Left lung (tissue), 4 donors: ENCODE measurements at regions not wholly inside any gene's neighbourhood (a gene's known extent, or its start where the extent isn't known, plus 50 kb on each side); places are given as distances from the start of the nearest gene placed in this dataset.

Source experiments
- ATAC-seq: fragments of 200-7000 bp; cut with Tn5 transposase; one replicate; pipeline ENCODE4 v1.9.1; 2020; ENCODE audit warnings: moderate library complexity
- DNase-seq, 4 donors: peaks; one replicate each; pipeline ENCODE4 v3.0.0-alpha.2; 2013 to 2020
- H3K27ac ChIP-seq, 2 donors: fragments of 200-600 bp; sonication (generic) in 1 of 2; one replicate each; pipeline versions ENCODE4 v1.5.0 to v1.8.0; 2020 to 2021
- H3K27me3 ChIP-seq, 2 donors: fragments of 200-600 bp; sonication (generic) in 1 of 2; one replicate each; pipeline versions ENCODE4 v1.5.0 to v1.8.0; 2020 to 2021
- H3K36me3 ChIP-seq, 2 donors: fragments of 200-600 bp; sonication (generic) in 1 of 2; one replicate each; pipeline versions ENCODE4 v1.5.0 to v1.8.0; 2020 to 2021
- H3K4me1 ChIP-seq, 2 donors: fragments of 200-600 bp; one replicate each; pipeline ENCODE4 v1.8.0; 2021
- H3K4me3 ChIP-seq, 2 donors: fragments of 200-600 bp; sonication (generic) in 1 of 2; one replicate each; pipeline versions ENCODE4 v1.5.0 to v1.8.0; 2020 to 2021; ENCODE audit warnings: mild to moderate bottlenecking in 1 of 2
- H3K9me3 ChIP-seq, 2 donors: fragments of 200-600 bp; sonication (generic) in 1 of 2; one replicate each; pipeline versions ENCODE4 v1.5.0 to v1.8.0; 2020 to 2021
- CTCF ChIP-seq, 2 donors: fragments of 200-600 bp; sonication (generic) in 1 of 2; IDR thresholded peaks; one replicate each; pipeline versions ENCODE4 v1.5.0 to v1.8.0; 2021; ENCODE audit warnings: antibody characterized with exemption in 2 of 2
- intact Hi-C, 2 donors: fragments of 100-400 bp; cut with DNase I; formaldehyde crosslinking; loops; one replicate each; pipeline versions ENCODE4 v1.11.2 to v1.14.2; 2022
- donor health status: DM: no; HTN: yes; CAD: no.
- donor health status: DM: no; HTN: no; CAD: no.

- H3K27ac ChIP-seq = no peak overlapping the region
- H3K4me3 ChIP-seq = no peak overlapping the region
- TF ChIP-seq CTCF (IDR thresholded peaks at IDR 0.05) = no peak
- ATAC-seq = no peak
- intact Hi-C loops = no loop called here
- H3K4me1 ChIP-seq = no peaks in the 10 kb centered on the region
- H3K9me3 ChIP-seq = peaks cover 0 to 9% of the 10 kb centered on the region in 2 donors
- H3K27me3 ChIP-seq = no peaks in the 10 kb centered on the region
- no peak for DNase-seq
- H3K36me3 ChIP-seq = no peaks in the 10 kb centered on the region
Observed at GRCh38 chr13:87998081-87998480, 326.9 kb downstream of the SLITRK5 start.

GRCh38 chr13:87999240-87999700, 328.1 kb downstream of the SLITRK5 start:
- H3K27me3 ChIP-seq = no peaks in the 10 kb centered on the region
- DNase-seq = no peak
- H3K27ac ChIP-seq = no peak overlapping the region
- intact Hi-C loops = no loop called here
- peaks cover 0 to 9% of the 10 kb centered on the region in 2 donors for H3K9me3 ChIP-seq
- no peaks in the 10 kb centered on the region for H3K36me3 ChIP-seq
- H3K4me1 ChIP-seq = no peaks in the 10 kb centered on the region
- TF ChIP-seq CTCF (IDR thresholded peaks at IDR 0.05) = no peak
- peak; percentile 62 for ATAC-seq
- H3K4me3 ChIP-seq = no peak overlapping the region

- ATAC-seq = peak; percentile 56
Observed at GRCh38 chr13:87999788-88000187, 328.6 kb downstream of the SLITRK5 start.

GRCh38 chr13:88000239-88000638, 329.1 kb downstream of the SLITRK5 start:
- H3K27ac ChIP-seq = no peak overlapping the region
- intact Hi-C loops = no loop called here
- no peak overlapping the region for H3K4me3 ChIP-seq
- H3K9me3 ChIP-seq = peaks cover 0 to 9% of the 10 kb centered on the region in 2 donors
- DNase-seq (no peak), ATAC-seq (no peak)
- no peaks in the 10 kb centered on the region for H3K36me3 ChIP-seq
- no peaks in the 10 kb centered on the region for H3K27me3 ChIP-seq
- H3K4me1 ChIP-seq = no peaks in the 10 kb centered on the region
- no peak for TF ChIP-seq CTCF (IDR thresholded peaks at IDR 0.05)

More at GRCh38 chr13:87999788-88000187, 328.6 kb downstream of the SLITRK5 start:
- no peak for DNase-seq
- H3K36me3 ChIP-seq = no peaks in the 10 kb centered on the region
- no peak overlapping the region for H3K4me3 ChIP-seq
- intact Hi-C loops = no loop called here
- no peaks in the 10 kb centered on the region for H3K4me1 ChIP-seq
- no peaks in the 10 kb centered on the region for H3K27me3 ChIP-seq
- TF ChIP-seq CTCF (IDR thresholded peaks at IDR 0.05) = no peak
- no peak overlapping the region for H3K27ac ChIP-seq
- peaks cover 0 to 9% of the 10 kb centered on the region in 2 donors for H3K9me3 ChIP-seq

- ATAC-seq (no peak), DNase-seq (no peak)
- Histone ChIP-seq H3K27me3 (no peaks in the 10 kb centered on the region), H3K4me1 (no peaks in the 10 kb centered on the region), H3K27ac (no peak overlapping the region), H3K9me3 (peaks cover 0 to 9% of the 10 kb centered on the region in 2 donors), H3K36me3 (no peaks in the 10 kb centered on the region), H3K4me3 (no peak overlapping the region)
- TF ChIP-seq CTCF (IDR thresholded peaks at IDR 0.05) = no peak
- intact Hi-C loops = no loop called here
Observed at GRCh38 chr13:88000787-88001186, 329.6 kb downstream of the SLITRK5 start.
